ENCODE measurements at regions not wholly inside any gene's neighbourhood (a gene's known extent, or its start where the extent isn't known, plus 50 kb on each side); places are given as distances from the start of the nearest gene placed in this dataset.
"Not testable (repeated sequence)": the region's sequence is repeated elsewhere in the genome, so short reads cannot be mapped to it uniquely, and the experiment has no call there.

DNA sequence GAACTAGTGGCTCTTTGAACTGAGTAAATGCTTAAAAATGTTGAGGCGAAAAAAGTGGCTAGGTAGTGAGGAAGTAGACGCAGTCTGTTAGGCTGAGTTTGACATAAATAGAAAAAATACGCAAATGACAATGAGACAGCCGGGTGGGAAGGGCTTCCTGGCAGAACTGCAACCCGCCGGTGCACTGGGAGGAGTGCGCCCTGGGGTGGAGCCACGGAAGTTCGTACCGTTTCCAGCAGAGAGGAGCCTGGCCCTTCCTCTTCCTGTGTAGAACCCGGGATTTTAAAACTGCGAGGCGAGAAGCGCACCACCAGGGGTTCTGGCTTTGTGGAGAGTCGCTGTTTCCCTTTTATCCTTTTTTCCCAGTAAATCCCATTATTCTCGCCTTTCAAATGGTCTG lies 602.6 kb downstream of the PYDC2 start:
- Histone ChIP-seq H3K27me3 (ENCODE audit: insufficient read depth, poor library complexity, severe bottlenecking) (no peaks in the 10 kb centered on the region), H3K4me3 (replicated peaks; ENCODE audit: insufficient read depth, low read length) (no peak overlapping the region), H3K27ac (replicated peaks) (no peak overlapping the region)
- no peak for DNase-seq (ENCODE audit: low read depth in 1 of 2, low spot score in 1 of 2)
- TF ChIP-seq, protein P1, sequence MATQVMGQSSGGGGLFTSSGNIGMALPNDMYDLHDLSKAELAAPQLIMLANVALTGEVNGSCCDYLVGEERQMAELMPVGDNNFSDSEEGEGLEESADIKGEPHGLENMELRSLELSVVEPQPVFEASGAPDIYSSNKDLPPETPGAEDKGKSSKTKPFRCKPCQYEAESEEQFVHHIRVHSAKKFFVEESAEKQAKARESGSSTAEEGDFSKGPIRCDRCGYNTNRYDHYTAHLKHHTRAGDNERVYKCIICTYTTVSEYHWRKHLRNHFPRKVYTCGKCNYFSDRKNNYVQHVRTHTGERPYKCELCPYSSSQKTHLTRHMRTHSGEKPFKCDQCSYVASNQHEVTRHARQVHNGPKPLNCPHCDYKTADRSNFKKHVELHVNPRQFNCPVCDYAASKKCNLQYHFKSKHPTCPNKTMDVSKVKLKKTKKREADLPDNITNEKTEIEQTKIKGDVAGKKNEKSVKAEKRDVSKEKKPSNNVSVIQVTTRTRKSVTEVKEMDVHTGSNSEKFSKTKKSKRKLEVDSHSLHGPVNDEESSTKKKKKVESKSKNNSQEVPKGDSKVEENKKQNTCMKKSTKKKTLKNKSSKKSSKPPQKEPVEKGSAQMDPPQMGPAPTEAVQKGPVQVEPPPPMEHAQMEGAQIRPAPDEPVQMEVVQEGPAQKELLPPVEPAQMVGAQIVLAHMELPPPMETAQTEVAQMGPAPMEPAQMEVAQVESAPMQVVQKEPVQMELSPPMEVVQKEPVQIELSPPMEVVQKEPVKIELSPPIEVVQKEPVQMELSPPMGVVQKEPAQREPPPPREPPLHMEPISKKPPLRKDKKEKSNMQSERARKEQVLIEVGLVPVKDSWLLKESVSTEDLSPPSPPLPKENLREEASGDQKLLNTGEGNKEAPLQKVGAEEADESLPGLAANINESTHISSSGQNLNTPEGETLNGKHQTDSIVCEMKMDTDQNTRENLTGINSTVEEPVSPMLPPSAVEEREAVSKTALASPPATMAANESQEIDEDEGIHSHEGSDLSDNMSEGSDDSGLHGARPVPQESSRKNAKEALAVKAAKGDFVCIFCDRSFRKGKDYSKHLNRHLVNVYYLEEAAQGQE (IDR thresholded peaks at IDR 0.05; ENCODE audit: insufficient replicate concordance, low read depth) = no peak
- TF ChIP-seq, protein P2, sequence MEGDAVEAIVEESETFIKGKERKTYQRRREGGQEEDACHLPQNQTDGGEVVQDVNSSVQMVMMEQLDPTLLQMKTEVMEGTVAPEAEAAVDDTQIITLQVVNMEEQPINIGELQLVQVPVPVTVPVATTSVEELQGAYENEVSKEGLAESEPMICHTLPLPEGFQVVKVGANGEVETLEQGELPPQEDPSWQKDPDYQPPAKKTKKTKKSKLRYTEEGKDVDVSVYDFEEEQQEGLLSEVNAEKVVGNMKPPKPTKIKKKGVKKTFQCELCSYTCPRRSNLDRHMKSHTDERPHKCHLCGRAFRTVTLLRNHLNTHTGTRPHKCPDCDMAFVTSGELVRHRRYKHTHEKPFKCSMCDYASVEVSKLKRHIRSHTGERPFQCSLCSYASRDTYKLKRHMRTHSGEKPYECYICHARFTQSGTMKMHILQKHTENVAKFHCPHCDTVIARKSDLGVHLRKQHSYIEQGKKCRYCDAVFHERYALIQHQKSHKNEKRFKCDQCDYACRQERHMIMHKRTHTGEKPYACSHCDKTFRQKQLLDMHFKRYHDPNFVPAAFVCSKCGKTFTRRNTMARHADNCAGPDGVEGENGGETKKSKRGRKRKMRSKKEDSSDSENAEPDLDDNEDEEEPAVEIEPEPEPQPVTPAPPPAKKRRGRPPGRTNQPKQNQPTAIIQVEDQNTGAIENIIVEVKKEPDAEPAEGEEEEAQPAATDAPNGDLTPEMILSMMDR (IDR thresholded peaks at IDR 0.05; ENCODE audit: insufficient read depth, low read length) = no peak
- no peak for TF ChIP-seq SPI1 (IDR thresholded peaks at IDR 0.05; ENCODE audit: borderline replicate concordance, low read depth)
- no peak for TF ChIP-seq GABPA (IDR thresholded peaks at IDR 0.05; ENCODE audit: low read depth)
- no peak for TF ChIP-seq POLR2AphosphoS5 (IDR thresholded peaks at IDR 0.05; ENCODE audit: low read depth)

DNA sequence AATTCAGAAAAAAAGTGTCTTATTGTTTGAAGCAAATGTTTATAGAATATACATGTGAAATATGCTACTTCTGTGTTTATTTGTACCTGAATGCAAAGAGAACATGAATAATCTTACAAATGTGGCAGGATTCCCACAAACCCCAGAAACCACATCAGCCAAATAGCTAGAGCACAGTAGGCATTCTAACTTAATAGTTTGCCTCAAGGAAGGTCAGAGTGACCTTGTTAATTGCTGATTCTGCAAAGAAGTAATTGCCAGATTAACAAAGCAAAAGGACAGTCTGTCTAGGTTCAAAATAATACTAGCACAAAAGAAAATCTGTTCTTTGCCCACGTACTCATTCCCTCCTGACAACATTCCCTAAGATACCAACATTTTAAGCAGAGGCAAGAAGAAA lies 604.0 kb downstream of the PYDC2 start:
- no peak for DNase-seq (ENCODE audit: low read depth in 1 of 2, low spot score in 1 of 2)
- Histone ChIP-seq H3K4me3 (replicated peaks; ENCODE audit: insufficient read depth, low read length) (no peak overlapping the region), H3K27ac (replicated peaks) (no peak overlapping the region), H3K27me3 (ENCODE audit: insufficient read depth, poor library complexity, severe bottlenecking) (no peaks in the 10 kb centered on the region)
- TF ChIP-seq SPI1 (IDR thresholded peaks at IDR 0.05; ENCODE audit: borderline replicate concordance, low read depth) (no peak), POLR2AphosphoS5 (IDR thresholded peaks at IDR 0.05; ENCODE audit: low read depth) (no peak), GABPA (IDR thresholded peaks at IDR 0.05; ENCODE audit: low read depth) (no peak)
- TF ChIP-seq, protein P1 (IDR thresholded peaks at IDR 0.05; ENCODE audit: insufficient replicate concordance, low read depth) = no peak
- TF ChIP-seq, protein P2 (IDR thresholded peaks at IDR 0.05; ENCODE audit: insufficient read depth, low read length) = no peak

DNA sequence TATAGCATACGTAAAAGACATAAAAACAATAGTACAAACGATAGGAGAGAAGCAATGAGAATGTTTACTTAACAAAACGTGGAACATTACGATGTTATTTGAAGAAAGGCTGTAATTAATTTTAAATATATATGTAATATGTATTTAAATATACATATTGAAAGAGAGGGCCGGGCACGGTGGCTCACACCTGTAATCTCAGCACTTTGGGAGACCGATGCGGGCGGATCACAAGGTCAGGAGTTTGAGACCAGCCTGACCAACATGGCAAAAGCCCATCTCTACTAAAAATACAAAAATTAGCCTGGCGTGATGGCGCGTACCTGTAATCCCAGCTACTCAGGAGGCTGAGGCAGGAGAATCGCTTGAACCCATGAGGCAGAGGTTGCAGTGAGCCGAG lies 605.3 kb downstream of the PYDC2 start:
- H3K27me3 ChIP-seq (ENCODE audit: insufficient read depth, poor library complexity, severe bottlenecking); DNase-seq (ENCODE audit: low read depth in 1 of 2, low spot score in 1 of 2); H3K27ac ChIP-seq (replicated peaks); H3K4me3 ChIP-seq (replicated peaks; ENCODE audit: insufficient read depth, low read length): not testable (repeated sequence)

DNA sequence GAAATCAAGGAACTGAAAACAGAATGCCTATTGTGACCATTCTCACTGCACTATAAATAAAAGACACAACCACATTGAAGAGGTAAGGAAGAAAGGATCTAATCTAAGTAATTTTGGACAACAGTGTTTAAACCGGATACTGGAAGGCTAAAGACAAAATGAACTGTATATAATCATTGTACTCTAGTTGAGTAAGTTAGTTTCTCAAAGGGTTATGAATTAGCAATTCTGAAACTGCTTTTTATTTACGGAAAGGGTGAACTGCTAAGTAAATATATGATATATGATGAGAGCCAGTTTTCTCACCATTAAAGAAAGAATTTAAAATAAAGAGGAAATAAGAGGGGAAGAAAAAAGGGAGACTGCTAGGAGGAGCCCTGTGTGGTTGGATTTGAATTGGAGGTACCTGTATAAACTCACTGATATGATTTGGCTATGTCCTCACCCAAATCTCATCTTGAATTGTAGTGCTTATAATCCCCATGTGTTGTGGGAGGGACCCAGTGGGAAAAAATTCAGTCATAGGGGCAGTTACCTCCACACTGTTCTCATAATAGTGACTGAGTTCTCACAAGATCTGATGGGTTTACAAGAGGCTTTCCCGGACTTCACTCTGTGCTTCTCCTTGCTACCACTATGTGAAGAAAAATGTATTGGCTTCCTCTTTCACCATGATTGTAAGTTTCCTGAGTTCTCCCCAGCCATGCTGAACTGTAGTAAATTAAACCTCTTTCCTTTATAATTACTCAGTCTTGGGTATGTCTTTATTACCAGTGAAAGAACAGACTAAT lies 607.7 kb downstream of the PYDC2 start:
- Histone ChIP-seq H3K27me3 (ENCODE audit: insufficient read depth, poor library complexity, severe bottlenecking) (no peaks in the 10 kb centered on the region), H3K27ac (replicated peaks) (no peak overlapping the region), H3K4me3 (replicated peaks; ENCODE audit: insufficient read depth, low read length) (no peak overlapping the region)
- DNase-seq (ENCODE audit: low read depth in 1 of 2, low spot score in 1 of 2) = no peak
- TF ChIP-seq, protein P2 (IDR thresholded peaks at IDR 0.05; ENCODE audit: insufficient read depth, low read length) = no peak
- TF ChIP-seq, protein P1 (IDR thresholded peaks at IDR 0.05; ENCODE audit: insufficient replicate concordance, low read depth) = no peak
- no peak for TF ChIP-seq GABPA (IDR thresholded peaks at IDR 0.05; ENCODE audit: low read depth)
- TF ChIP-seq POLR2AphosphoS5 (IDR thresholded peaks at IDR 0.05; ENCODE audit: low read depth) = no peak
- no peak for TF ChIP-seq SPI1 (IDR thresholded peaks at IDR 0.05; ENCODE audit: borderline replicate concordance, low read depth)
